ENCODE measurements at regions not wholly inside any gene's neighbourhood (a gene's known extent, or its start where the extent isn't known, plus 50 kb on each side); places are given as distances from the start of the nearest gene placed in this dataset.
"Not testable (repeated sequence)": the region's sequence is repeated elsewhere in the genome, so short reads cannot be mapped to it uniquely, and the experiment has no call there.

DNA sequence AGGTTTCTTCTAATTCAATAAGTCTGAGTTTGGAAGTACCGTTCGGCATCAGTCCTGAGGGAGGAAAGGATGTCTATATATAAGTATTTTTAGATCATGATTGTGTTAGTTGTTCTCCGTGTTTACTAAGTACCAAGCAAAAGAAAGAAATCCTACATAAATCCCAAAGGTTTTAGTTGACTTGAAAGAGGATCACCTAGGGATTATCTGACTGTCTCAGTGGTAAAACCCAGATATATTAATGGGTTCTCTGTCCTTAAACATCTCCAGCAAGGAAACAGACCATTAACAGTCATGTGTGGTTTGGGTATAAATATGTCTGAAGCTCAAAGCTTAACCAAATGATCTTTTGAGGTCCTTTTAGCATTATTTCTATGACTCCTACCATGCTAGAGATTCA lies 207.1 kb upstream of the RASGEF1B start:
- TF ChIP-seq, protein P1, sequence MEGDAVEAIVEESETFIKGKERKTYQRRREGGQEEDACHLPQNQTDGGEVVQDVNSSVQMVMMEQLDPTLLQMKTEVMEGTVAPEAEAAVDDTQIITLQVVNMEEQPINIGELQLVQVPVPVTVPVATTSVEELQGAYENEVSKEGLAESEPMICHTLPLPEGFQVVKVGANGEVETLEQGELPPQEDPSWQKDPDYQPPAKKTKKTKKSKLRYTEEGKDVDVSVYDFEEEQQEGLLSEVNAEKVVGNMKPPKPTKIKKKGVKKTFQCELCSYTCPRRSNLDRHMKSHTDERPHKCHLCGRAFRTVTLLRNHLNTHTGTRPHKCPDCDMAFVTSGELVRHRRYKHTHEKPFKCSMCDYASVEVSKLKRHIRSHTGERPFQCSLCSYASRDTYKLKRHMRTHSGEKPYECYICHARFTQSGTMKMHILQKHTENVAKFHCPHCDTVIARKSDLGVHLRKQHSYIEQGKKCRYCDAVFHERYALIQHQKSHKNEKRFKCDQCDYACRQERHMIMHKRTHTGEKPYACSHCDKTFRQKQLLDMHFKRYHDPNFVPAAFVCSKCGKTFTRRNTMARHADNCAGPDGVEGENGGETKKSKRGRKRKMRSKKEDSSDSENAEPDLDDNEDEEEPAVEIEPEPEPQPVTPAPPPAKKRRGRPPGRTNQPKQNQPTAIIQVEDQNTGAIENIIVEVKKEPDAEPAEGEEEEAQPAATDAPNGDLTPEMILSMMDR (IDR thresholded peaks at IDR 0.05) = no peak
- Histone ChIP-seq H3K36me3 (no peaks in the 10 kb centered on the region), H3K4me3 (no peak overlapping the region), H3K4me1 (no peaks in the 10 kb centered on the region), H3K9me3 (no peaks in the 10 kb centered on the region), H3K27ac (no peak overlapping the region), H3K27me3 (no peaks in the 10 kb centered on the region)
- DNase-seq (ENCODE audit: low spot score) = no peak

DNA sequence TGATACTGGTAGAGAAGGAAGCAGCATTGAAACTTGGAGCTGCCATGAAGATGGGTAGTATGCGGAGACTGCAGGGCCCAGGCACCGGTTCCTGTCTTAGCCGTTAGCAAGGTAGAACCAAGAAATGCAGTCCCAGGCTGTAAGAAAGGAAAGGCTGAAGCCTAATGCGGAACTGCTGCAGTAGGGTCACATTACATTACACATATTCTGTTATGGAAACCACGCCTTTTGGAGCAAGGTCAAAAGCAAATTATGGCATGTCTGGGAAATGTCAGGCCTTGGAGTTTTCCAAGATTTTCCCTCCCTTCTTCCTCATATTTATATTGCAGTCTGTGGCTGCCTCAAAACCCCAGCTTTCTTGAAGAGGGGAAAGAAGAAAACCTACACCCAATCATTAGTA lies 204.8 kb upstream of the RASGEF1B start:
- H3K4me1 ChIP-seq = no peaks in the 10 kb centered on the region
- H3K36me3 ChIP-seq = no peaks in the 10 kb centered on the region
- peak overlapping the region in 1 of 2 donors; percentile 18 for H3K27ac ChIP-seq
- H3K9me3 ChIP-seq = no peaks in the 10 kb centered on the region
- H3K27me3 ChIP-seq = no peaks in the 10 kb centered on the region
- H3K4me3 ChIP-seq = no peak overlapping the region
- TF ChIP-seq, protein P1 (IDR thresholded peaks at IDR 0.05) = no peak
- DNase-seq (ENCODE audit: low spot score) = no peak

- Histone ChIP-seq H3K4me1 (no peaks in the 10 kb centered on the region), H3K27me3 (no peaks in the 10 kb centered on the region), H3K4me3 (no peak overlapping the region), H3K27ac (peak overlapping the region in 1 of 2 donors; percentile 18), H3K9me3 (no peaks in the 10 kb centered on the region), H3K36me3 (no peaks in the 10 kb centered on the region)
- DNase-seq (ENCODE audit: low spot score) = no peak
- TF ChIP-seq, protein P1 (IDR thresholded peaks at IDR 0.05) = no peak
Measured at GRCh38 chr4:81675791-81676393, 204.2 kb upstream of the RASGEF1B start.

- Histone ChIP-seq H3K36me3 (no peaks in the 10 kb centered on the region), H3K27ac (no peak overlapping the region), H3K27me3 (no peaks in the 10 kb centered on the region), H3K4me1 (no peaks in the 10 kb centered on the region), H3K9me3 (no peaks in the 10 kb centered on the region), H3K4me3 (no peak overlapping the region)
- TF ChIP-seq, protein P1 (IDR thresholded peaks at IDR 0.05) = no peak
- no peak for DNase-seq (ENCODE audit: low spot score)
Measured at GRCh38 chr4:81673961-81674360, 202.3 kb upstream of the RASGEF1B start.

GRCh38 chr4:81668328-81668727 lies 196.6 kb upstream of the RASGEF1B start:
- Histone ChIP-seq H3K4me1 (peaks cover 0 to 12% of the 10 kb centered on the region in 2 donors), H3K27ac (peak overlapping the region in 1 of 2 donors; percentile 6)
- H3K4me3 ChIP-seq; DNase-seq (ENCODE audit: low spot score); H3K9me3 ChIP-seq; H3K27me3 ChIP-seq; H3K36me3 ChIP-seq: not testable (repeated sequence)

- DNase-seq (ENCODE audit: low spot score) = no peak
- H3K9me3 ChIP-seq = no peaks in the 10 kb centered on the region
- no peak overlapping the region for H3K4me3 ChIP-seq
- TF ChIP-seq, protein P1 (IDR thresholded peaks at IDR 0.05) = no peak
- H3K36me3 ChIP-seq = no peaks in the 10 kb centered on the region
- H3K27me3 ChIP-seq = no peaks in the 10 kb centered on the region
- H3K4me1 ChIP-seq = peaks cover 0 to 15% of the 10 kb centered on the region in 2 donors
- H3K27ac ChIP-seq = no peak overlapping the region
Measured at GRCh38 chr4:81667539-81667938, 195.8 kb upstream of the RASGEF1B start.
